Effector CD4-positive, alpha-beta T cell (primary cell): ENCODE measurements at regions not wholly inside any gene's neighbourhood (a gene's known extent, or its start where the extent isn't known, plus 50 kb on each side); places are given as distances from the start of the nearest gene placed in this dataset.

Experiments
- DNase-seq: peaks from one replicate; pipeline ENCODE4 v3.0.0-alpha.2; 2020

- no peak for DNase-seq
These were observed 133.9 kb upstream of the UBASH3B start for GRCh38 chr11:122521626-122522025.

GRCh38 chr11:122517403-122518379 lies 137.8 kb upstream of the UBASH3B start:
- DNase-seq: no peak

GRCh38 chr11:122516686-122517085 lies 138.8 kb upstream of the UBASH3B start:
- no peak for DNase-seq

GRCh38 chr11:122513997-122514396 lies 141.5 kb upstream of the UBASH3B start:
- no peak for DNase-seq

GRCh38 chr11:122513328-122513727 lies 142.2 kb upstream of the UBASH3B start:
- no peak for DNase-seq

- no peak for DNase-seq
These were observed 142.8 kb upstream of the UBASH3B start for GRCh38 chr11:122512688-122513087.

- DNase-seq: no peak
These were observed 145.6 kb upstream of the UBASH3B start for GRCh38 chr11:122509899-122510298.

- DNase-seq: no peak
These were observed 146.4 kb upstream of the UBASH3B start for GRCh38 chr11:122509091-122509490.

GRCh38 chr11:122505304-122506006 lies 150.1 kb upstream of the UBASH3B start:
- peak; percentile 12 for DNase-seq

- no peak for DNase-seq
These were observed 161.3 kb upstream of the UBASH3B start for GRCh38 chr11:122494221-122494620.

GRCh38 chr11:122491509-122491908 lies 164.0 kb upstream of the UBASH3B start:
- no peak for DNase-seq

- no peak for DNase-seq
These were observed 166.4 kb upstream of the UBASH3B start for GRCh38 chr11:122488892-122489706.

GRCh38 chr11:122487669-122488068 lies 167.9 kb upstream of the UBASH3B start:
- DNase-seq: no peak

- no peak for DNase-seq
These were observed 168.6 kb upstream of the UBASH3B start for GRCh38 chr11:122486793-122487495.

- no peak for DNase-seq
These were observed 176.5 kb upstream of the UBASH3B start for GRCh38 chr11:122478986-122479385.

- DNase-seq: no peak
These were observed 186.6 kb upstream of the UBASH3B start for GRCh38 chr11:122468965-122469364.

- DNase-seq: no peak
These were observed 192.0 kb upstream of the UBASH3B start for GRCh38 chr11:122463530-122463929.

- DNase-seq: no peak
These were observed 196.5 kb upstream of the UBASH3B start for GRCh38 chr11:122459064-122459463.

GRCh38 chr11:122453586-122453985 lies 201.9 kb upstream of the UBASH3B start:
- no peak for DNase-seq

GRCh38 chr11:122451911-122452310 lies 203.6 kb upstream of the UBASH3B start:
- no peak for DNase-seq

- DNase-seq: no peak
These were observed 213.9 kb upstream of the UBASH3B start for GRCh38 chr11:122441666-122442035.
